ENCODE measurements at regions not wholly inside any gene's neighbourhood (a gene's known extent, or its start where the extent isn't known, plus 50 kb on each side); places are given as distances from the start of the nearest gene placed in this dataset.
"Not testable (repeated sequence)": the region's sequence is repeated elsewhere in the genome, so short reads cannot be mapped to it uniquely, and the experiment has no call there.

GRCh38 chr12:126271159-126271558, 1205.9 kb downstream of the AACS start:
- no peak for DNase-seq (ENCODE audit: low read depth)

GRCh38 chr12:126282691-126283090, 1217.5 kb downstream of the AACS start:
- no peak for DNase-seq (ENCODE audit: low read depth)

- no peak for DNase-seq (ENCODE audit: low read depth)
Measured at GRCh38 chr12:126286203-126286602, 1221.0 kb downstream of the AACS start.

GRCh38 chr12:126290456-126290855, 1225.2 kb downstream of the AACS start:
- DNase-seq (ENCODE audit: low read depth): no peak

GRCh38 chr12:126291987-126292386, 1226.8 kb downstream of the AACS start:
- not testable (repeated sequence) for DNase-seq (ENCODE audit: low read depth)

- DNase-seq (ENCODE audit: low read depth): no peak
Measured at GRCh38 chr12:126295652-126296051, 1230.4 kb downstream of the AACS start.

GRCh38 chr12:126309278-126309677, 1244.0 kb downstream of the AACS start:
- no peak for DNase-seq (ENCODE audit: low read depth)

- DNase-seq (ENCODE audit: low read depth): no peak
Measured at GRCh38 chr12:126312457-126312856, 1247.2 kb downstream of the AACS start.

- DNase-seq (ENCODE audit: low read depth): no peak
Measured at GRCh38 chr12:126316411-126316810, 1251.2 kb downstream of the AACS start.

- DNase-seq (ENCODE audit: low read depth): peak; percentile 89
Measured at GRCh38 chr12:126337556-126338441, 1272.6 kb downstream of the AACS start.

GRCh38 chr12:126342866-126343265, 1277.6 kb downstream of the AACS start:
- no peak for DNase-seq (ENCODE audit: low read depth)

GRCh38 chr12:126343321-126343720, 1278.1 kb downstream of the AACS start:
- no peak for DNase-seq (ENCODE audit: low read depth)

GRCh38 chr12:126346087-126346486, 1280.9 kb downstream of the AACS start:
- no peak for DNase-seq (ENCODE audit: low read depth)

- no peak for DNase-seq (ENCODE audit: low read depth)
Measured at GRCh38 chr12:126347421-126347820, 1282.2 kb downstream of the AACS start.

GRCh38 chr12:126349383-126349782, 1284.1 kb downstream of the AACS start:
- no peak for DNase-seq (ENCODE audit: low read depth)

- no peak for DNase-seq (ENCODE audit: low read depth)
Measured at GRCh38 chr12:126353604-126354003, 1288.4 kb downstream of the AACS start.

- no peak for DNase-seq (ENCODE audit: low read depth)
Measured at GRCh38 chr12:126354633-126355032, 1289.4 kb downstream of the AACS start.

GRCh38 chr12:126355346-126355745, 1290.1 kb downstream of the AACS start:
- no peak for DNase-seq (ENCODE audit: low read depth)

GRCh38 chr12:126358806-126359205, 1293.6 kb downstream of the AACS start:
- no peak for DNase-seq (ENCODE audit: low read depth)

- no peak for DNase-seq (ENCODE audit: low read depth)
Measured at GRCh38 chr12:126359216-126359615, 1294.0 kb downstream of the AACS start.

GRCh38 chr12:126361804-126362203, 1296.6 kb downstream of the AACS start:
- no peak for DNase-seq (ENCODE audit: low read depth)

GRCh38 chr12:126362493-126362892, 1297.3 kb downstream of the AACS start:
- no peak for DNase-seq (ENCODE audit: low read depth)

GRCh38 chr12:126362964-126363363, 1297.7 kb downstream of the AACS start:
- no peak for DNase-seq (ENCODE audit: low read depth)
